ENCODE measurements at regions not wholly inside any gene's neighbourhood (a gene's known extent, or its start where the extent isn't known, plus 50 kb on each side); places are given as distances from the start of the nearest gene placed in this dataset.
"Not testable (repeated sequence)": the region's sequence is repeated elsewhere in the genome, so short reads cannot be mapped to it uniquely, and the experiment has no call there.

GRCh38 chr5:98237794-98238193 lies 535.7 kb upstream of the RGMB start:
- DNase-seq: not testable (repeated sequence)

- DNase-seq: no peak
Observed at GRCh38 chr5:98243972-98244371, 529.5 kb upstream of the RGMB start.

- DNase-seq: no peak
Observed at GRCh38 chr5:98248949-98249348, 524.5 kb upstream of the RGMB start.

- DNase-seq: no peak
Observed at GRCh38 chr5:98258939-98259338, 514.5 kb upstream of the RGMB start.

- no peak for DNase-seq
Observed at GRCh38 chr5:98259595-98259994, 513.9 kb upstream of the RGMB start.

- DNase-seq: no peak
Observed at GRCh38 chr5:98263084-98263483, 510.4 kb upstream of the RGMB start.

GRCh38 chr5:98268162-98268860 lies 505.2 kb upstream of the RGMB start:
- no peak for DNase-seq

- DNase-seq: no peak
Observed at GRCh38 chr5:98275980-98276379, 497.5 kb upstream of the RGMB start.

- no peak for DNase-seq
Observed at GRCh38 chr5:98282521-98282920, 490.9 kb upstream of the RGMB start.

- DNase-seq: no peak
Observed at GRCh38 chr5:98292496-98292895, 481.0 kb upstream of the RGMB start.

- no peak for DNase-seq
Observed at GRCh38 chr5:98296426-98296825, 477.0 kb upstream of the RGMB start.

GRCh38 chr5:98299435-98299834 lies 474.0 kb upstream of the RGMB start:
- no peak for DNase-seq

- DNase-seq: no peak
Observed at GRCh38 chr5:98301547-98301946, 471.9 kb upstream of the RGMB start.

- DNase-seq: no peak
Observed at GRCh38 chr5:98307811-98308210, 465.7 kb upstream of the RGMB start.

- DNase-seq: no peak
Observed at GRCh38 chr5:98308231-98308630, 465.2 kb upstream of the RGMB start.

- no peak for DNase-seq
Observed at GRCh38 chr5:98308960-98309359, 464.5 kb upstream of the RGMB start.

- no peak for DNase-seq
Observed at GRCh38 chr5:98309785-98310598, 463.5 kb upstream of the RGMB start.

GRCh38 chr5:98314292-98314691 lies 459.2 kb upstream of the RGMB start:
- DNase-seq: no peak

GRCh38 chr5:98318386-98318785 lies 455.1 kb upstream of the RGMB start:
- DNase-seq: peak; percentile 24

- DNase-seq: no peak
Observed at GRCh38 chr5:98319299-98320011, 454.0 kb upstream of the RGMB start.

- DNase-seq: no peak
Observed at GRCh38 chr5:98320343-98320742, 453.1 kb upstream of the RGMB start.

- no peak for DNase-seq
Observed at GRCh38 chr5:98321361-98321760, 452.1 kb upstream of the RGMB start.

GRCh38 chr5:98325187-98325586 lies 448.3 kb upstream of the RGMB start:
- DNase-seq: not testable (repeated sequence)

GRCh38 chr5:98328015-98328414 lies 445.4 kb upstream of the RGMB start:
- no peak for DNase-seq

All from NCI-H2171 treated with DMSO at 0.1 percent for 48 hours (cell line).